Activated naive CD8-positive, alpha-beta T cell treated with anti-CD3 and anti-CD28 coated beads, Interleukin-2, amount 50 U/mL, for 24 hours (primary cell): ENCODE measurements at regions not wholly inside any gene's neighbourhood (a gene's known extent, or its start where the extent isn't known, plus 50 kb on each side); places are given as distances from the start of the nearest gene placed in this dataset.
"Not testable (repeated sequence)": the region's sequence is repeated elsewhere in the genome, so short reads cannot be mapped to it uniquely, and the experiment has no call there.

Experiments
- ATAC-seq: fragments of 150-1000 bp; cut with Tn5 transposase; one replicate; pipeline ENCODE4 v1.10.0; 2021
- DNase-seq: peaks from one replicate; pipeline ENCODE4 v3.0.0; 2021
- H3K27ac Mint-ChIP-seq: one replicate; pipeline ENCODE4 v1.8.0; 2021; ENCODE audit warnings: mild to moderate bottlenecking, mixed read lengths
- H3K27me3 Mint-ChIP-seq: one replicate; pipeline ENCODE4 v1.8.0; 2021; ENCODE audit warnings: mixed read lengths
- H3K36me3 Mint-ChIP-seq: one replicate; pipeline ENCODE4 v1.8.0; 2021; ENCODE audit warnings: low read depth, mixed read lengths
- H3K4me1 Mint-ChIP-seq: one replicate; pipeline ENCODE4 v1.8.0; 2021; ENCODE audit warnings: mixed read lengths
- H3K4me3 Mint-ChIP-seq: one replicate; pipeline ENCODE4 v1.8.0; 2021; ENCODE audit warnings: mild to moderate bottlenecking, moderate library complexity, mixed read lengths
- H3K9me3 Mint-ChIP-seq: one replicate; pipeline ENCODE4 v1.8.0; 2021; ENCODE audit warnings: mixed read lengths

- no peak overlapping the region for H3K4me3 Mint-ChIP-seq
- no peaks in the 10 kb centered on the region for H3K36me3 Mint-ChIP-seq
- no peak for ATAC-seq
- H3K27me3 Mint-ChIP-seq: no peaks in the 10 kb centered on the region
- DNase-seq: no peak
- H3K9me3 Mint-ChIP-seq: peaks cover 4% of the 10 kb centered on the region
- H3K27ac Mint-ChIP-seq: no peak overlapping the region
- no peaks in the 10 kb centered on the region for H3K4me1 Mint-ChIP-seq
These were observed 126.8 kb upstream of the FBXL7 start for GRCh38 chr5:15373151-15373550.

GRCh38 chr5:15371184-15371583, 128.8 kb upstream of the FBXL7 start:
- no peaks in the 10 kb centered on the region for H3K36me3 Mint-ChIP-seq
- no peak overlapping the region for H3K27ac Mint-ChIP-seq
- no peak overlapping the region for H3K4me3 Mint-ChIP-seq
- no peak for DNase-seq
- peaks cover 9% of the 10 kb centered on the region for H3K9me3 Mint-ChIP-seq
- ATAC-seq: no peak
- H3K27me3 Mint-ChIP-seq: no peaks in the 10 kb centered on the region
- H3K4me1 Mint-ChIP-seq: no peaks in the 10 kb centered on the region

- Mint-ChIP-seq H3K27me3 (no peaks in the 10 kb centered on the region), H3K27ac (no peak overlapping the region), H3K4me1 (no peaks in the 10 kb centered on the region), H3K4me3 (no peak overlapping the region), H3K9me3 (peaks cover 6% of the 10 kb centered on the region), H3K36me3 (no peaks in the 10 kb centered on the region)
- ATAC-seq (no peak), DNase-seq (no peak)
These were observed 131.1 kb upstream of the FBXL7 start for GRCh38 chr5:15368835-15369234.

GRCh38 chr5:15367489-15367888, 132.5 kb upstream of the FBXL7 start:
- Mint-ChIP-seq H3K27me3 (no peaks in the 10 kb centered on the region), H3K4me3 (no peak overlapping the region), H3K9me3 (peaks cover 9% of the 10 kb centered on the region), H3K36me3 (no peaks in the 10 kb centered on the region), H3K27ac (no peak overlapping the region), H3K4me1 (no peaks in the 10 kb centered on the region)
- ATAC-seq (no peak), DNase-seq (no peak)

GRCh38 chr5:15366676-15367391, 133.1 kb upstream of the FBXL7 start:
- Mint-ChIP-seq H3K27ac (no peak overlapping the region), H3K27me3 (no peaks in the 10 kb centered on the region), H3K36me3 (no peaks in the 10 kb centered on the region), H3K9me3 (peaks cover 13% of the 10 kb centered on the region), H3K4me1 (no peaks in the 10 kb centered on the region), H3K4me3 (no peak overlapping the region)
- DNase-seq: no peak
- no peak for ATAC-seq

- no peak overlapping the region for H3K27ac Mint-ChIP-seq
- H3K36me3 Mint-ChIP-seq: no peaks in the 10 kb centered on the region
- ATAC-seq: no peak
- H3K9me3 Mint-ChIP-seq: peaks cover 13% of the 10 kb centered on the region
- H3K4me1 Mint-ChIP-seq: no peaks in the 10 kb centered on the region
- DNase-seq: no peak
- H3K27me3 Mint-ChIP-seq: no peaks in the 10 kb centered on the region
- no peak overlapping the region for H3K4me3 Mint-ChIP-seq
These were observed 134.9 kb upstream of the FBXL7 start for GRCh38 chr5:15365070-15365469.

- no peak for DNase-seq
- Mint-ChIP-seq H3K4me3 (no peak overlapping the region), H3K4me1 (no peaks in the 10 kb centered on the region), H3K27ac (no peak overlapping the region), H3K9me3 (peaks cover 13% of the 10 kb centered on the region), H3K27me3 (no peaks in the 10 kb centered on the region), H3K36me3 (no peaks in the 10 kb centered on the region)
- no peak for ATAC-seq
These were observed 136.4 kb upstream of the FBXL7 start for GRCh38 chr5:15363601-15364000.

GRCh38 chr5:15357092-15357453, 142.9 kb upstream of the FBXL7 start:
- H3K36me3 Mint-ChIP-seq, ATAC-seq, H3K4me3 Mint-ChIP-seq, H3K4me1 Mint-ChIP-seq, H3K9me3 Mint-ChIP-seq, DNase-seq, H3K27me3 Mint-ChIP-seq, H3K27ac Mint-ChIP-seq: not testable (repeated sequence)

GRCh38 chr5:15356308-15357091, 143.5 kb upstream of the FBXL7 start:
- not testable (repeated sequence) for DNase-seq, H3K9me3 Mint-ChIP-seq, H3K36me3 Mint-ChIP-seq, H3K4me1 Mint-ChIP-seq, H3K27ac Mint-ChIP-seq, ATAC-seq, H3K4me3 Mint-ChIP-seq, H3K27me3 Mint-ChIP-seq

- H3K4me1 Mint-ChIP-seq: no peaks in the 10 kb centered on the region
- no peaks in the 10 kb centered on the region for H3K27me3 Mint-ChIP-seq
- ATAC-seq (no peak), DNase-seq (no peak)
- peaks cover 7% of the 10 kb centered on the region for H3K9me3 Mint-ChIP-seq
- no peak overlapping the region for H3K27ac Mint-ChIP-seq
- H3K36me3 Mint-ChIP-seq: no peaks in the 10 kb centered on the region
- H3K4me3 Mint-ChIP-seq: no peak overlapping the region
These were observed 146.0 kb upstream of the FBXL7 start for GRCh38 chr5:15354021-15354420.

GRCh38 chr5:15353086-15353645, 146.8 kb upstream of the FBXL7 start:
- Mint-ChIP-seq H3K36me3 (no peaks in the 10 kb centered on the region), H3K27me3 (no peaks in the 10 kb centered on the region), H3K9me3 (peaks cover 7% of the 10 kb centered on the region), H3K4me3 (no peak overlapping the region), H3K4me1 (no peaks in the 10 kb centered on the region), H3K27ac (no peak overlapping the region)
- ATAC-seq (no peak), DNase-seq (no peak)

- H3K4me1 Mint-ChIP-seq: no peaks in the 10 kb centered on the region
- no peaks in the 10 kb centered on the region for H3K27me3 Mint-ChIP-seq
- ATAC-seq: no peak
- peaks cover 4% of the 10 kb centered on the region for H3K9me3 Mint-ChIP-seq
- H3K4me3 Mint-ChIP-seq: no peak overlapping the region
- no peak for DNase-seq
- H3K27ac Mint-ChIP-seq: no peak overlapping the region
- no peaks in the 10 kb centered on the region for H3K36me3 Mint-ChIP-seq
These were observed 149.4 kb upstream of the FBXL7 start for GRCh38 chr5:15350614-15351013.

- DNase-seq (no peak), ATAC-seq (no peak)
- no peak overlapping the region for H3K4me3 Mint-ChIP-seq
- H3K36me3 Mint-ChIP-seq: no peaks in the 10 kb centered on the region
- H3K27ac Mint-ChIP-seq: no peak overlapping the region
- no peaks in the 10 kb centered on the region for H3K4me1 Mint-ChIP-seq
- no peaks in the 10 kb centered on the region for H3K27me3 Mint-ChIP-seq
- peaks cover 3% of the 10 kb centered on the region for H3K9me3 Mint-ChIP-seq
These were observed 153.2 kb upstream of the FBXL7 start for GRCh38 chr5:15346738-15347137.

- DNase-seq: no peak
- Mint-ChIP-seq H3K9me3 (peaks cover 3% of the 10 kb centered on the region), H3K27ac (no peak overlapping the region), H3K4me1 (no peaks in the 10 kb centered on the region), H3K36me3 (no peaks in the 10 kb centered on the region), H3K4me3 (no peak overlapping the region), H3K27me3 (no peaks in the 10 kb centered on the region)
- no peak for ATAC-seq
These were observed 155.0 kb upstream of the FBXL7 start for GRCh38 chr5:15344954-15345353.

GRCh38 chr5:15338546-15338945, 161.4 kb upstream of the FBXL7 start:
- no peaks in the 10 kb centered on the region for H3K36me3 Mint-ChIP-seq
- H3K9me3 Mint-ChIP-seq: peaks cover 3% of the 10 kb centered on the region
- H3K27me3 Mint-ChIP-seq: no peaks in the 10 kb centered on the region
- no peak overlapping the region for H3K27ac Mint-ChIP-seq
- no peak overlapping the region for H3K4me3 Mint-ChIP-seq
- H3K4me1 Mint-ChIP-seq: no peaks in the 10 kb centered on the region
- DNase-seq: no peak
- no peak for ATAC-seq
